GM21717 (cell line): ENCODE measurements at regions not wholly inside any gene's neighbourhood (a gene's known extent, or its start where the extent isn't known, plus 50 kb on each side); places are given as distances from the start of the nearest gene placed in this dataset.
"Not testable (repeated sequence)": the region's sequence is repeated elsewhere in the genome, so short reads cannot be mapped to it uniquely, and the experiment has no call there.

ENCODE experiments used
- ATAC-seq: cut with Tn5 transposase; IDR thresholded peaks from one replicate; pipeline ENCODE4 v1.9.1; 2021; ENCODE audit warnings: mild to moderate bottlenecking, moderate library complexity; ENCODE audit not compliant: unreplicated experiment

GRCh38 chr22:25390297-25391240 is 171.1 kb downstream of the CRYBB2 start:
- no peak for ATAC-seq

DNA sequence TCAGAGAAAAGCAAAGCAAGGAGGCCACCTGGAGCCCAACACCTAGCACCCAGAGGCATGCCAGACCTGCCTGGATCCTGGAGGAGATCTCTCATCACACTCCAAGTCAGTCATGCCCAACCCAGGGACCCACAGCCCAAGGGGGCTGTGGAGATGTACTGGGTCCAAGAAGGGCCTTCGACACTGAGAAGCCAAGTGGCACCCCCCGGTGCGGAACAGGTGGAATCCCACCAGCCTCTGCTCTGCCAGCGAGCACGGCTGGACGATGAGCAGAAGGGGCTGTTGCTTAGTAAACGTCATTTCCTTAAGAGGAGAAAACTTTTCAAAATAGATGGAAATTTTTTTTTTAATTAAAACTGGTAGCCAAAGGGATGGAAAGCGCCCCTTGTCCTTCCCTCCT is 171.9 kb upstream of the GRK3 start:
- ATAC-seq = no peak

GRCh38 chr22:25393121-25393805 is 171.2 kb upstream of the GRK3 start:
- no peak for ATAC-seq

DNA sequence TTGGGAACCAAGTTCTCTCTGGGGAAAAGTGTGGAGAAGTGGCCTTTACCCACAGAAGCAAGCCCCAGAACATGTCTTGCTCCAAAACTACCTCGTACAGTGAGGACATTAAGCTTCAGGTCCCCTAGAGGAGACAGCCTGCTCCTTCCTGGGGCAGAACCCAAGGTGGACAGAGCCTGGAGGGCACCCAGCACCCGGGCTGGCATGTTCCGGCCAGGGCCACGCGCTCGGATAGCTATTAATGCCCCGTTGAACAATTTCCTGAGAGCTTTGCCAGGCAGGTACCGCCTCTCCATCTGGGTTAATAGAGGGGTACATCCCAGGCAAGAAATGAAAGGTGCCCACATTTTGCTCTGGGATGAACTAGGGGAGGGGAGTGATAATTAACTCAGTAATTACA is 169.0 kb upstream of the GRK3 start:
- no peak for ATAC-seq

GRCh38 chr22:25395915-25396314 is 168.6 kb upstream of the GRK3 start:
- no peak for ATAC-seq

DNA sequence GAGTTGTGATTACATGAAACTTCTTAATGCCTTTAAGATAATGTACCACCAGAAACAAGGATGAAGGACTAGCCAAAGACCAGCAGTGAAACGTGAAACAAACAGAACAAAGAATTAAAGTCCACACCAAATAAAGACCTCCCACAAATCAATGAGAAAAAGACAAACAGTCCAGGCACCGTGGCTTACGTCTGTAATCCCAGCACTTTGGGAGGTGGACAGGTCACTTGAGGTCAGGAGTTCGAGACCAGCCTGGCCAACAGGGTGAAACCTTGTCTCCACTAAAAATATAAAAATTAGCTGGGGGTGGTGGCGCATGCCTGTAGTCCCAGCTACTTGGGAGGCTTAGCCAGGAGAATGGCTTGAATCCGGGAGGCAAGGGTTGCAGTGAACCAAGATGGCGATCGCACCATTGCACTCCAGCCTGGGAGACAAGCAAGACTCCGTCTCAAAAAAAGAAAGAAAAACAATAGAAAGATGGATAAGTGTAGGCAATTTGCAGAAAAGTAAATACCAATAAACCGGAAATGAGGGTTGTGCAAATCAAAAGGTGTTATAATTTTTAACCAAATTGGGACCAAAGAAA is 167.8 kb upstream of the GRK3 start:
- ATAC-seq = no peak

- no peak for ATAC-seq
Measured at GRCh38 chr22:25397616-25398015, 166.9 kb upstream of the GRK3 start.

- ATAC-seq = not testable (repeated sequence)
Measured at GRCh38 chr22:25398591-25399062, 165.8 kb upstream of the GRK3 start.

DNA sequence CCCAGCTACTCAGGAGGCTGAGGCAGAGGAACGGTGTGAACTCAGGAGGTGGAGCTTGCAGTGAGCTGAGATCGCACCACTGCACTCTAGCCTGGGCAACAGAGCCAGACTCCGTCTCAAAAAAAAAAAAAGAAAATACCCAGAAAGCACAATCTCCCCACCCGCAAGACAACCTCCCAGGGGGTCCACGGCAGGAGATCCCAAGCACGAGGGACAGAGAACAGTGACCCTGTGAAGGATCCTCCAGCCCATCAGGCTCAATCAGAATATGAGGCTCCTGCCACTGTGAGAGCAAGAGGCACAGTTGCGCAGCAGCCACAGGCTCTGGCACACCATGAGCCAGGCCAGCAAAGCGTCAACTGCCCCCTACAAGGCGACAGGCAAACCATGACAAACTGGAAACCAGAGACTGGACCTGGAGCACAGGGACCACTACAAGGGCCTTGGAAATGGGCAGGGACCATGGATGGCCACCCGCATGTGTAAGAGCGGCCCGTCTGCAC is 164.8 kb upstream of the GRK3 start:
- ATAC-seq = no peak

- ATAC-seq = no peak
Measured at GRCh38 chr22:25402160-25402500, 162.3 kb upstream of the GRK3 start.

GRCh38 chr22:25402501-25403283 is 161.8 kb upstream of the GRK3 start:
- ATAC-seq = no peak

GRCh38 chr22:25403284-25403810 is 161.1 kb upstream of the GRK3 start:
- no peak for ATAC-seq

- ATAC-seq = no peak
Measured at GRCh38 chr22:25403811-25404471, 160.5 kb upstream of the GRK3 start.

GRCh38 chr22:25404556-25404927 is 159.9 kb upstream of the GRK3 start:
- no peak for ATAC-seq

DNA sequence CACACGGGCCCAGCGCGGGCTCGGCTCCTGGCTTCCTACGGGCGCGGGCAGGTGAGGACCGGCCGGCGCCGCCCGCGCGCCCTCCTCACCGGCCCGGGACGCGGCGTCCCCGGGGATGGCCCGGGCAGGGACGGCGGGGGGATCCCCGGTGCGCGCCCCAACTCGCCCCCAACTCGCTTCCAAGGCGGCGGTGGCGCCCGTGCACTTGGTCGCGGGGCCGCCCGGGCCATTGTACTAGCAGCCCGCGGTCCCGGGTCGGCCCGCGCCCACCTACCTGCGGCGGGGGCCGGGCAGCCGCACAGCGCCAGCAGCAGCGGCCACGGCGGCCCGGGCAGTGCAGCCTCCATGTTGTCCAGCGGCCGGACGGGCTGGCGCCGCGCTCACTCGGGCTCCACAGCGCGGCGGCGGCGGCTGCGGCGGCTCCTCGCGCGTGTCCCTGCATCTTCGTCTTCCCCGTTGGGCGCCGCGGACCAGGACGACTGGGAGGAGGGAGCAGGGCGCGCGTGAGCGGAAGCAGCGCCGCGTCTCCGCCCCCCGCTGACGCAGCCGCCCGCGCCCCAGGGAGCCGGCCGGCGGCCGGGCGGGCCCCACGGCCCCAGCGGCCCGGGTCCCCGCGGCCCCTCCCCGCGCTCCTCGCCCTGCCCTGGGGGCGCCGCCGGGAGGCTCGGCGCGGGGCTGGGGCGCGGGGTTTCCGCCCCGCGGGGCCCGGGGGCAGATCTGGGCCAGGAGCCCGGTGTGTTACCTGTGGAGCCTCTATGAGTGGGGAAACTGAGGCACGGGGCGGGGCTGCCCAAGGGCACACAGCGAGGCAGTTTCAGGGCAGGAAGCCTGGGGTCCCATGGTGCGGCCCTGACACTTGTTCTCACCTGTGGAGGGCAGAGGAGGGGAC is 159.3 kb upstream of the GRK3 start:
- no peak for ATAC-seq

- no peak for ATAC-seq
Measured at GRCh38 chr22:25405841-25406509, 158.5 kb upstream of the GRK3 start.

DNA sequence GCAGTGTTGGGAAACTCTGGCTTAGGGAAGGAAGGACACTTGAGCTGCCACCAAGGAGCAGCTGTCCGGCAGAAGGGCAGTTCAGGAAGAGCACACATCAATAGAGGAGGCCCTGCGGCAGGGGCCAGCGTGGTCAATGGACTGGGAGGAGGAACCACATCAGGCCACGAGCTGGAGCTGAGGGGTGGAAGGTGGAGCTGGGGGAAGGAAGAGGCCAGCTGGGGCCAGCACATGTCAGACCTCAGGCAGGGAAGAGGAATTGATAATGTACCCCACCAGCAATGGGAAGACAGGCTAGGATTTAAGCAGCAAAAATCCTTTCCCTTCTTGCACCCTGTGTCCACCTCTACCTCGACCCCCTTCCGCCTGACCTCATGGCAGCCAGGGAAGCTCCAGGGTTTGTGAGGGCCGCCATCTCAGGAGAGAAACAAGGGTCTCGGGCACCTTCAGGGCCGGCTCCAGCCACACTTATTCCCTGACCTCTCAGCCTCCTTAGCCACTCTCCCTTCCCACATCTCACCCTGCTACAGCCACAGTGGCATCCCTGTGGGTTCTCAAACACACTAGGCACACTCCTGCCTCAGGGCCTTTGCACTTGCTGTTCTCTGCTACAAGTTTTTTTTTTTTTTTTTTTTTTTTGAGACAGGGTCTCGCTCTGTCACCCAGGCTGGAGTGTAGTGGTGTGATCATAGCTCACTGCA is 157.8 kb upstream of the GRK3 start:
- no peak for ATAC-seq
